A549 (cell line): ENCODE measurements at regions not wholly inside any gene's neighbourhood (a gene's known extent, or its start where the extent isn't known, plus 50 kb on each side); places are given as distances from the start of the nearest gene placed in this dataset.

ENCODE experiments used
- ATAC-seq, 2 experiments: fragments of 200-7000 bp in 1 of 2; fragments of >200 bp in 1 of 2; cut with Nextera tagmentation in 1 of 2; cut with Tn5 transposase in 1 of 2; 3 replicates each; pipeline versions ENCODE4 v1.8.0 to v1.9.1; 2018 to 2020; ENCODE audit warnings: mild to moderate bottlenecking in 1 of 2, moderate library complexity in 1 of 2
- CTCF ChIA-PET: fragments of 300-600 bp; sonication (Branson Sonifier 250); formaldehyde crosslinking; extraction: SDS; loops from one replicate; lab custom pipeline; 2021; ENCODE audit warnings: antibody characterized with exemption, inconsistent platforms; lab: Yijun Ruan, JAX
- POLR2A ChIA-PET: fragments of 350-600 bp; formaldehyde crosslinking; extraction: SDS; loops from one replicate; lab custom pipeline; 2021; ENCODE audit warnings: antibody characterized with exemption, inconsistent platforms; lab: Yijun Ruan, JAX
- DNase-seq, 2 experiments: peaks; one replicate each; pipeline versions ENCODE4 v3.0.0 to v3.0.0-alpha.2; 2011 to 2016; ENCODE audit warnings: low read depth in 1 of 2, low spot score in 1 of 2
- FAIRE-seq: peaks from 2 replicates; lab custom pipeline; 2011; peaks lifted over from hg19 to GRCh38; lab: Jason Lieb, UNC
- H3K27ac ChIP-seq, 2 experiments: fragments of >200 bp; sonication (Bioruptor Twin); formaldehyde crosslinking; 3 replicates each; pipeline ENCODE4 v1.5.1; 2016 to 2017
- H3K4me1 ChIP-seq: fragments of >200 bp; sonication (Bioruptor Twin); formaldehyde crosslinking; 3 replicates; pipeline ENCODE4 v1.6.1; 2016
- H3K4me2 ChIP-seq: fragments of >200 bp; sonication (Bioruptor Twin); formaldehyde crosslinking; 3 replicates; pipeline ENCODE4 v1.6.1; 2016
- H3K4me3 ChIP-seq: fragments of >200 bp; sonication (Bioruptor Twin); formaldehyde crosslinking; 3 replicates; pipeline ENCODE4 v1.5.1; 2016
- H3K9me3 ChIP-seq: fragments of >200 bp; sonication (Bioruptor Twin); formaldehyde crosslinking; 3 replicates; pipeline ENCODE4 v1.6.1; 2016
- BHLHE40 ChIP-seq: IDR thresholded peaks from 2 replicates; pipeline ENCODE4 v1.6.1; 2012; ENCODE audit warnings: low read depth, low read length, inconsistent platforms
- CBX8 ChIP-seq: fragments of 200-600 bp; sonication (generic); IDR thresholded peaks from 2 replicates; pipeline ENCODE4 v1.6.1; 2016
- CHD2 ChIP-seq: fragments of 150-350 bp; IDR thresholded peaks from 2 replicates; pipeline ENCODE4 v1.6.1; 2014; ENCODE audit warnings: low read length; ENCODE audit not compliant: partially characterized antibody
- EHF ChIP-seq: fragments of 250-450 bp; sonication (Bioruptor Pico); IDR thresholded peaks from 2 replicates; pipeline ENCODE4 v1.5.0; 2020; ENCODE audit warnings: mild to moderate bottlenecking
- FOXS1 ChIP-seq: fragments of 250-450 bp; sonication (Bioruptor Pico); IDR thresholded peaks from 2 replicates; pipeline ENCODE4 v1.5.0; 2020; ENCODE audit warnings: mild to moderate bottlenecking, moderate library complexity
- HDAC2 ChIP-seq: fragments of 200-600 bp; sonication (generic); IDR thresholded peaks from 2 replicates; pipeline ENCODE4 v1.6.1; 2016
- HEYL ChIP-seq: fragments of 250-450 bp; sonication (Bioruptor Pico); IDR thresholded peaks from 2 replicates; pipeline ENCODE4 v1.8.0; 2021; ENCODE audit warnings: mild to moderate bottlenecking, moderate library complexity
- HOXB5 ChIP-seq: fragments of 250-450 bp; sonication (Bioruptor Pico); IDR thresholded peaks from 2 replicates; pipeline ENCODE4 v1.5.0; 2020; ENCODE audit warnings: mild to moderate bottlenecking, moderate library complexity
- JUN ChIP-seq, 2 experiments: fragments of >200 bp; sonication (Bioruptor Twin); formaldehyde crosslinking; IDR thresholded peaks; 2 replicates in 1 of 2; 3 replicates in 1 of 2; pipeline ENCODE4 v1.6.1; 2016 to 2017
- JUNB ChIP-seq: fragments of >200 bp; sonication (Bioruptor Twin); formaldehyde crosslinking; IDR thresholded peaks from 2 replicates; pipeline ENCODE4 v1.6.1; 2016
- KDM1A ChIP-seq: fragments of 200-600 bp; sonication (generic); IDR thresholded peaks from 2 replicates; pipeline ENCODE4 v1.6.1; 2016; ENCODE audit warnings: low read depth, mild to moderate bottlenecking
- MAFK ChIP-seq: fragments of 450-650 bp; IDR thresholded peaks from 2 replicates; pipeline ENCODE4 v1.6.1; 2014; ENCODE audit not compliant: partially characterized antibody
- MAZ ChIP-seq: fragments of 150-350 bp; IDR thresholded peaks from 2 replicates; pipeline ENCODE4 v1.6.1; 2014; ENCODE audit warnings: antibody characterized with exemption, low read depth, low read length, borderline replicate concordance
- NR3C1 ChIP-seq: fragments of >200 bp; sonication (Bioruptor Twin); formaldehyde crosslinking; IDR thresholded peaks from 3 replicates; pipeline ENCODE4 v1.6.1; 2017
- RAD21 ChIP-seq, 2 experiments: fragments of >200 bp in 1 of 2; sonication (Bioruptor Twin) in 1 of 2; formaldehyde crosslinking in 1 of 2; IDR thresholded peaks in 1 of 2; conservative IDR thresholded peaks in 1 of 2; 2 replicates in 1 of 2; 3 replicates in 1 of 2; pipeline ENCODE4 v1.6.1; 2012 to 2018; ENCODE audit warnings: inconsistent platforms in 1 of 2
- TFCP2L1 ChIP-seq: fragments of 250-450 bp; sonication (Bioruptor Pico); IDR thresholded peaks from 2 replicates; pipeline ENCODE4 v1.5.0; 2021; ENCODE audit warnings: mild to moderate bottlenecking
- ZNF302 ChIP-seq: fragments of 250-450 bp; sonication (Bioruptor Pico); IDR thresholded peaks from 2 replicates; pipeline ENCODE4 v1.9.0; 2021; ENCODE audit warnings: inconsistent platforms, mild to moderate bottlenecking, moderate library complexity
- WGBS: methylation state at CpG from one replicate; pipeline ENCODE4 v1.1.6; 2017; ENCODE audit errors: missing lambda C conversion rate; 5-methylcytosine and 5-hydroxymethylcytosine counted together
- TF ChIP-seq, protein P1 (sequence below): fragments of 250-450 bp; sonication (Bioruptor Pico); IDR thresholded peaks from 2 replicates; pipeline ENCODE4 v1.5.0; 2020; ENCODE audit warnings: low read depth, mild to moderate bottlenecking, moderate library complexity
- TF ChIP-seq, protein P2 (sequence below): fragments of >200 bp; sonication (Bioruptor Twin); formaldehyde crosslinking; IDR thresholded peaks from 2 replicates; pipeline ENCODE4 v1.6.1; 2016
- TF ChIP-seq, protein P3 (sequence below): fragments of 450-650 bp; IDR thresholded peaks from 2 replicates; pipeline ENCODE4 v1.6.1; 2014; ENCODE audit warnings: antibody characterized with exemption
- TF ChIP-seq, protein P4 (sequence below): IDR thresholded peaks from 2 replicates; pipeline ENCODE4 v1.6.1; 2012
- TF ChIP-seq, protein P5 (sequence below): fragments of 200-600 bp; sonication (generic); IDR thresholded peaks from 2 replicates; pipeline ENCODE4 v1.6.1; 2016; ENCODE audit warnings: antibody characterized with exemption, mild to moderate bottlenecking, moderate library complexity

DNA sequence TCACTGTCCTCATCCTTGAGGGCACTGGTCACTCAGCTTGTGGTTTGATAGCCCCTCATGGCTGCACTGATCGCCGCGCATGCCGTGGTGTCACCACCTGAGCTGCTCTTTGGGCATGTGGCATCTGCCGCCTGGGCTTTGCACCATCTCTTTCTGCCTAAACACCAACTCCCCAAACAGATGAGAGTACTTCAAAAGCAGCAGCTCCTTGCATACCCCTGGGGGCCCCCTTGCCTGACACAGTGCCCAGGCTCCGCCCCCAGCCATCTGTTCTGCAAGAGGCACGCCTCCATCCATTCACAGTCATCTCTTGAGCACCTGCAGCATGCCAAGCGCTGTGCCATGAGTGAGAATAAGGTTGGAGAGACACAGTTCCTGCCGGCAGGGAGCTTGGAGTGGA is 104.5 kb upstream of the B3GAT1 start:
- Histone ChIP-seq H3K4me2 (no peak overlapping the region), H3K9me3 (no peaks in the 10 kb centered on the region), H3K4me3 (no peak overlapping the region), H3K4me1 (no peaks in the 10 kb centered on the region), H3K27ac (no peak overlapping the region)
- DNase-seq (no peak), FAIRE-seq (no peak), ATAC-seq (no peak)
- CTCF ChIA-PET, result no interaction called here
- TF ChIP-seq CBX8, result no peak
- no peak for TF ChIP-seq MAFK
- TF ChIP-seq HDAC2, result no peak
- TF ChIP-seq, protein P1, sequence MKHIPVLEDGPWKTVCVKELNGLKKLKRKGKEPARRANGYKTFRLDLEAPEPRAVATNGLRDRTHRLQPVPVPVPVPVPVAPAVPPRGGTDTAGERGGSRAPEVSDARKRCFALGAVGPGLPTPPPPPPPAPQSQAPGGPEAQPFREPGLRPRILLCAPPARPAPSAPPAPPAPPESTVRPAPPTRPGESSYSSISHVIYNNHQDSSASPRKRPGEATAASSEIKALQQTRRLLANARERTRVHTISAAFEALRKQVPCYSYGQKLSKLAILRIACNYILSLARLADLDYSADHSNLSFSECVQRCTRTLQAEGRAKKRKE (CRISPR knock-in tag), result no peak
- TF ChIP-seq RAD21 (conservative IDR thresholded peaks at IDR 0.05 in 1 of 2, IDR thresholded peaks at IDR 0.05 in 1 of 2), result no peak
- TF ChIP-seq, protein P2, sequence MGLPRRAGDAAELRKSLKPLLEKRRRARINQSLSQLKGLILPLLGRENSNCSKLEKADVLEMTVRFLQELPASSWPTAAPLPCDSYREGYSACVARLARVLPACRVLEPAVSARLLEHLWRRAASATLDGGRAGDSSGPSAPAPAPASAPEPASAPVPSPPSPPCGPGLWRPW, result no peak
- TF ChIP-seq BHLHE40, result no peak
- TF ChIP-seq ZNF302 (CRISPR knock-in tag), result no peak
- TF ChIP-seq FOXS1 (CRISPR knock-in tag), result no peak
- TF ChIP-seq KDM1A, result no peak
- POLR2A ChIA-PET, result no interaction called here
- 70% methylated on average over 6 of the region's 9 CpGs for WGBS

DNA sequence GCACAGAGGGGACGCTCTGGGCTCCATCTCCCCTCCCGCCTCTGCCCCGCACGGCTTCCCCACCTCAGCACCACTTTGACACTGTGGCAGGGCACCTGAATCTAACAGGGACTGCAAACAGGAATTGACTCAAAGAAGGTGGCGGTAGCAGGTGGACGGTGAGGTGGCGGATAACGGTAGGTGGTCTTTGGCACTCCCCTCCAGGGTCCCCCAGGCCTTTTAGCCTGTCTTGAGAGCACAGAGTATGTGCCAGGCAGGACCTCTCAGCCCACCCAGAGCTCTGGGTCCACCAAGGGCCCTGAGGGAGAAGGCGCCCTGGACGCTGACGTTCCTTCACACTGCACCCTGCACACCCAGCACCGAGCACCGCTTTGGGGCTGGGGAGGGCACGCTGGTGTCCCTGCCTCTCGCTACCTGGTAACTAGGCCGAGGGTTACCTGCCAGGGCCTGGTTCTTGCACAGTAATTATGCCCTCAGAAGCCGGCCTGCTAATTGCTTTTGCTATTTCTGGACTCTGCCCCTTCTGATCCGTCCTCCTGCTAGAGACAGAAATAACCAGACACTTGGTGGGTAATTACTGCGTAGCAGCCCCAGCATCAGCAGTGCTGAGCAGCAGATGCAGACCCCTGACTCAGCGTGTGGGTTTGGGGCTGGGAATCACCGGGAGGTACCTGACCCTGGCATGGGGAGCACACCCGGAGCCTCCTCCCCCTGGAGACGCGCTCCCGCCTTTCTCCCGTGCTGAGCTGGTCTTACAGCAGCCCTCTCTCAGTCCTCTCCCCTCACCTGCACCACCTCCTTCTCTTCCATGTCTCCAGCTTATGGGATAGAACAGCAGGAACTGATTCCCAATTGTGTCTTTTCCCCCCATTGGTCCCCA is 103.3 kb upstream of the B3GAT1 start:
- Histone ChIP-seq H3K9me3 (no peaks in the 10 kb centered on the region), H3K4me1 (no peaks in the 10 kb centered on the region), H3K4me3 (no peak overlapping the region), H3K4me2 (no peak overlapping the region), H3K27ac (no peak overlapping the region)
- ChIA-PET CTCF (no interaction called here), POLR2A (no interaction called here)
- DNase-seq (no peak), ATAC-seq (no peak), FAIRE-seq (no peak)
- 51% methylated on average over 12 of the region's 26 CpGs for whole genome bisulfite sequencing
- TF ChIP-seq, protein P3, sequence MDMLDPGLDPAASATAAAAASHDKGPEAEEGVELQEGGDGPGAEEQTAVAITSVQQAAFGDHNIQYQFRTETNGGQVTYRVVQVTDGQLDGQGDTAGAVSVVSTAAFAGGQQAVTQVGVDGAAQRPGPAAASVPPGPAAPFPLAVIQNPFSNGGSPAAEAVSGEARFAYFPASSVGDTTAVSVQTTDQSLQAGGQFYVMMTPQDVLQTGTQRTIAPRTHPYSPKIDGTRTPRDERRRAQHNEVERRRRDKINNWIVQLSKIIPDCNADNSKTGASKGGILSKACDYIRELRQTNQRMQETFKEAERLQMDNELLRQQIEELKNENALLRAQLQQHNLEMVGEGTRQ, result no peak
- no peak for TF ChIP-seq HEYL (CRISPR knock-in tag)
- no peak for TF ChIP-seq NR3C1
- no peak for TF ChIP-seq CBX8
- TF ChIP-seq HDAC2, result no peak
- TF ChIP-seq EHF, result no peak
- no peak for TF ChIP-seq CHD2
- TF ChIP-seq, protein P4, sequence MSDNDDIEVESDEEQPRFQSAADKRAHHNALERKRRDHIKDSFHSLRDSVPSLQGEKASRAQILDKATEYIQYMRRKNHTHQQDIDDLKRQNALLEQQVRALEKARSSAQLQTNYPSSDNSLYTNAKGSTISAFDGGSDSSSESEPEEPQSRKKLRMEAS, result no peak
- no peak for TF ChIP-seq JUN (IDR thresholded peaks at IDR 0.05)
- TF ChIP-seq ZNF302 (CRISPR knock-in tag), result no peak
- TF ChIP-seq RAD21 (conservative IDR thresholded peaks at IDR 0.05 in 1 of 2, IDR thresholded peaks at IDR 0.05 in 1 of 2), result no peak
- no peak for TF ChIP-seq JUNB
- TF ChIP-seq, all 56 proteins: peak for 0

DNA sequence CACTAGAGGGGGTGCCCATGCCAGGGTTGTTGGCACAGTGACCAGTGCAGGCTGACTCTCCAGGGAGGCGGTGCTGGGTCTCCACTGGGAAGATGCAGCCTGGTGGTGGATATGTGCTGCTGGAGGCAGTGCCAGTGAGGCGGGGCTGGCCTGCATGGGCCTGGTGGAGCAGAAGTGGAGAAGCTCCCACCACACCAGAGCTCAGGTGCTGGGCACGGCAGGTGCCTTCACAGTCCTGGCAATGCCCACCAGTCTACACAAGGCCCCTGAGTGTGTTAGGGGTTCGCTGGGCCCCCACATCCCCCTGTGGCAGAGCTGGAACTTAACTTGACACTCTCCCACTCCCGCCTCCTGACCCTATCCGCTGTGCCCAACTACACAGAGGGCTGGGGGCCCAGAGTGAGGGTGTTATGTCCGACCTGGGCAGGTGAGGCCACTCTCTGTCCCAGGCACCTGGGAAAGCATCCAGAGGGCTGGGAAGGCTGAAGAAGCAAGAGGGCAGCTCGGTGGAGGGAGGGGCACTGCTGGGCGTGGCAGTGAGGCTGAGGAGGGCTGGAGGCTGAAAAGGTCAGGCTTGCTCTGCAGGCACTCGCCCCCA is 102.4 kb upstream of the B3GAT1 start:
- POLR2A ChIA-PET, result no interaction called here

More for the DNA sequence above, 102.4 kb upstream of the B3GAT1 start:
- FAIRE-seq, result no peak
- H3K9me3 ChIP-seq, result no peaks in the 10 kb centered on the region
- H3K4me2 ChIP-seq, result no peak overlapping the region
- ATAC-seq, result peak in 1 of 2 experiments; percentile 45; a peak in 2 of 6 replicates
- DNase-seq, result no peak
- TF ChIP-seq MAZ (no peak), TFCP2L1 (CRISPR knock-in tag) (no peak), HOXB5 (CRISPR knock-in tag) (no peak), CHD2 (no peak)
- TF ChIP-seq, protein P5, sequence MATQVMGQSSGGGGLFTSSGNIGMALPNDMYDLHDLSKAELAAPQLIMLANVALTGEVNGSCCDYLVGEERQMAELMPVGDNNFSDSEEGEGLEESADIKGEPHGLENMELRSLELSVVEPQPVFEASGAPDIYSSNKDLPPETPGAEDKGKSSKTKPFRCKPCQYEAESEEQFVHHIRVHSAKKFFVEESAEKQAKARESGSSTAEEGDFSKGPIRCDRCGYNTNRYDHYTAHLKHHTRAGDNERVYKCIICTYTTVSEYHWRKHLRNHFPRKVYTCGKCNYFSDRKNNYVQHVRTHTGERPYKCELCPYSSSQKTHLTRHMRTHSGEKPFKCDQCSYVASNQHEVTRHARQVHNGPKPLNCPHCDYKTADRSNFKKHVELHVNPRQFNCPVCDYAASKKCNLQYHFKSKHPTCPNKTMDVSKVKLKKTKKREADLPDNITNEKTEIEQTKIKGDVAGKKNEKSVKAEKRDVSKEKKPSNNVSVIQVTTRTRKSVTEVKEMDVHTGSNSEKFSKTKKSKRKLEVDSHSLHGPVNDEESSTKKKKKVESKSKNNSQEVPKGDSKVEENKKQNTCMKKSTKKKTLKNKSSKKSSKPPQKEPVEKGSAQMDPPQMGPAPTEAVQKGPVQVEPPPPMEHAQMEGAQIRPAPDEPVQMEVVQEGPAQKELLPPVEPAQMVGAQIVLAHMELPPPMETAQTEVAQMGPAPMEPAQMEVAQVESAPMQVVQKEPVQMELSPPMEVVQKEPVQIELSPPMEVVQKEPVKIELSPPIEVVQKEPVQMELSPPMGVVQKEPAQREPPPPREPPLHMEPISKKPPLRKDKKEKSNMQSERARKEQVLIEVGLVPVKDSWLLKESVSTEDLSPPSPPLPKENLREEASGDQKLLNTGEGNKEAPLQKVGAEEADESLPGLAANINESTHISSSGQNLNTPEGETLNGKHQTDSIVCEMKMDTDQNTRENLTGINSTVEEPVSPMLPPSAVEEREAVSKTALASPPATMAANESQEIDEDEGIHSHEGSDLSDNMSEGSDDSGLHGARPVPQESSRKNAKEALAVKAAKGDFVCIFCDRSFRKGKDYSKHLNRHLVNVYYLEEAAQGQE, result no peak
- H3K27ac ChIP-seq, result no peak overlapping the region
- H3K4me3 ChIP-seq, result no peak overlapping the region
- H3K4me1 ChIP-seq, result no peaks in the 10 kb centered on the region
- WGBS, result 0% methylated on average over 3 of the region's 10 CpGs
- CTCF ChIA-PET, result no interaction called here
